NCI-H1436 treated with DMSO at 0.1 percent for 48 hours (cell line): ENCODE measurements at regions not wholly inside any gene's neighbourhood (a gene's known extent, or its start where the extent isn't known, plus 50 kb on each side); places are given as distances from the start of the nearest gene placed in this dataset.
"Not testable (repeated sequence)": the region's sequence is repeated elsewhere in the genome, so short reads cannot be mapped to it uniquely, and the experiment has no call there.

Experiments used
- DNase-seq: peaks from one replicate; lab custom pipeline; 2025; lab: John Stamatoyannopoulos, UW

GRCh38 chr2:132220589-132220988, 58.8 kb upstream of the ANKRD30BL start:
- DNase-seq: not testable (repeated sequence)

GRCh38 chr2:132221886-132222285, 60.1 kb upstream of the ANKRD30BL start:
- not testable (repeated sequence) for DNase-seq

GRCh38 chr2:132252191-132252893, 90.6 kb upstream of the ANKRD30BL start:
- DNase-seq: no peak

- DNase-seq: no peak
Observed at GRCh38 chr2:132252894-132253264, 91.1 kb upstream of the ANKRD30BL start.

DNA sequence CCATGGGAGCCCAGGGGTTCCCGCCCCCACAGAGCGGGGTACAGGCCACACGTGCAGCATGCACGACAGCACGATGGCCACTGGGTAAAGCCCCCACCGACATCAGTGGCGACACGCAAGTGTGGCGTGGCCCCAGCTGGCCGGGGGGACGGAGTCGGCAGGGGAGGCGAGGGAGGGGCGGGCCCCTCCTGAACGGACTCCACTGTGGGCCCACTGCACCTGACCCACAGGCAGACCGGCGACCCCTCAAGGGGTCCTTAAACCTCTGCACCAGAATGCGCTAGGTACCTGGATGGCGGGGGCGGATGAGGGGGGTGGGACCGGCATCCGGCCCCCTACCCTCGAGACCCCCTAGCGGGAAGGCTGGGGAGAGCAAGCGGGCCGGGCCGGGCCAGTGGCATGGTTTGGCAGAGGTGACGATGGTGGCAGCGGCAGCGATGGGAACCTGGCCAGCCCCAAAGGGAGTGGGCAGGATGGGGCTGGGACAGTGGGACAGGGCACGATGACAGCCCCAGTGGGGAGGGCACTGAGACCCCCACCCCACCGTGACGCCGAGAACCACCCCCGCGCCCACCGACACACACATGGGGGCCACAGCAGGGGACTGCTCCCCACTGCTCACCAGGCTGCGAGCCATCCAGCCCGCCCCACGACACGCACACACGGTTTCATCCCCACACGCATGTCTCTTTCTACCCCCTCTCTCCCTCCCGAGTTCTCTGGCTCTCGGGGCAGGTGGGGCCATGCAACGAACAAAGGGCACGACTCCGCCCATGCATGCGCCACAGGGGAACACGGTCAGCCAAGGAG, 91.9 kb upstream of the ANKRD30BL start:
- no peak for DNase-seq

- DNase-seq: not testable (repeated sequence)
Observed at GRCh38 chr2:132254306-132254919, 92.7 kb upstream of the ANKRD30BL start.

DNA sequence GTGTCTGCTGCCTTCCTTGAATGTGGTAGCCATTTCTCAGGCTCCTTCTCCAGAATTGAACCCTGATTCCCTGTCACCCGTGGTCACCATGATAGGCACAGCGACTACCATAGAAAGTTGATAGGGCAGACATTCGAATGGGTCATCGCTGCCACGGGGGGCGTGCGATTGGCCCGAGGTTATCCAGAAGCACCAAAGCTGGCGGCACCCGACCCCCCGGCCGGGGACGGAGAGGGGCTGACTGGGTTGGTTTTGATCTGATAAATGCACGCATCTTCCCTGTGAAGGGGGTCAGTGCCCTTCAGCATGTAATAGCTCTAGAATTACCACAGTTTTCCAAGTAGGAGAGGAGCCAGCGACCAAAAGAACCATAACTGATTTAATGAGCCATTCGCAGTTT, 94.0 kb upstream of the ANKRD30BL start:
- DNase-seq: no peak

GRCh38 chr2:132256251-132256902, 94.6 kb upstream of the ANKRD30BL start:
- DNase-seq: no peak

- not testable (repeated sequence) for DNase-seq
Observed at GRCh38 chr2:132256903-132257300, 95.2 kb upstream of the ANKRD30BL start.

GRCh38 chr2:132257301-132258171, 95.8 kb upstream of the ANKRD30BL start:
- DNase-seq: not testable (repeated sequence)

GRCh38 chr2:132259276-132259675, 97.5 kb upstream of the ANKRD30BL start:
- not testable (repeated sequence) for DNase-seq

- not testable (repeated sequence) for DNase-seq
Observed at GRCh38 chr2:132265595-132265994, 103.8 kb upstream of the ANKRD30BL start.

GRCh38 chr2:132267105-132267497, 105.3 kb upstream of the ANKRD30BL start:
- DNase-seq: no peak

DNA sequence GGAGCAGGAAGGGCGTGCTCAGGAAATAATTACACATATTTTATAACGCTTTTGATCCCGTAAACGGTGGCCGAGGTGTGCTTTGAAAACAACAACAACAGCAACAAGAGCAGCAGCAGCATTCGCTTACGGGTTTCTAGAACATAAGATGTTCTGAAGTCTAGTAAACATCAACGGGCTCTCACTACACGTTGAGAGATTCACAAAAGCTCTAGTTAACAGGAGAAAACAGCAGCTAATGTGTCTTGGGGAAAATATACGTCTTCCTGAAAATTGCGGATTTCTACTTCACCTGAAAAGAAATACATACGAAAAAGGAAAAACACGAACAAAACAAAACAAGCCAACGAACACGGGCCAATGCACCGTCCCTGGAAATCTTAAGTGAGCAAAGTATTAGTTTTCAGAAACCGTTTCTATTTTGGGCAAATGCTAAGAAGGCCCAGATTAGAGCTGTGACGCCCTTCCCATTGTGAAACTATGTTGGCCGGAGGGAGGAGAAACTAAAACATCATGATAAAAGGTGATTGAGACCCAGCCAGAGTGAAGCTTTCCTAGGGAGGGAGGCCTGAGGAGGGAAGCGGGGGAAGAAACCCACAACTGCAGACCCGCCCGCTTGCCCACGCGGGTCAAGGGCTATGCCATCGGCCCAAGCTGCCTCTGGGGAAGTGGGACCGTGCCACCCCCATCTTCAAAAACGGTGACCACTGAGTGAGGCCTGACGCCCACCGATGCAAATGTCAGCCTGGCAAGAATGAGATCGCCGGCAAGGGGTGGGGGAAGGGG, 105.9 kb upstream of the ANKRD30BL start:
- DNase-seq: not testable (repeated sequence)

GRCh38 chr2:132268284-132268976, 106.7 kb upstream of the ANKRD30BL start:
- DNase-seq: not testable (repeated sequence)

GRCh38 chr2:132268977-132269523, 107.3 kb upstream of the ANKRD30BL start:
- DNase-seq: no peak

DNA sequence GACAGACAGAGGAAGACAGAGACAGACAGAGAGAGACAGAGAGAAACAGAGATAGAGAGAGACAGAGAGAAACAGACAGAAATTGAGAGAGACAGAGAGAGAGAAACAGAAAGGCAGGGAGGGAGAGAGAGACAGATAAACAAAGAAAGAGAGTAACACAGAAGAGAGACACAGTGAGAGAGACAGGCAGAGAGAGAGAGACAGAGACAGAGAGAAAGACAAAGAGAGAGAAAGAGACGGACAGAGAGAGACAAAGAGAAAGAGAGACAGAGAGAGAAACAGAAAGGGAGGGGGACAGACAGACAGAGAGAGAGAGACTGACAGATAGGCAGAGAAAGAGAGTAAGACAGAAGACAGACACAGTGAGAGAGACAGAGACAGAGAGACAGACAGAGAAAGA, 108.5 kb upstream of the ANKRD30BL start:
- no peak for DNase-seq

DNA sequence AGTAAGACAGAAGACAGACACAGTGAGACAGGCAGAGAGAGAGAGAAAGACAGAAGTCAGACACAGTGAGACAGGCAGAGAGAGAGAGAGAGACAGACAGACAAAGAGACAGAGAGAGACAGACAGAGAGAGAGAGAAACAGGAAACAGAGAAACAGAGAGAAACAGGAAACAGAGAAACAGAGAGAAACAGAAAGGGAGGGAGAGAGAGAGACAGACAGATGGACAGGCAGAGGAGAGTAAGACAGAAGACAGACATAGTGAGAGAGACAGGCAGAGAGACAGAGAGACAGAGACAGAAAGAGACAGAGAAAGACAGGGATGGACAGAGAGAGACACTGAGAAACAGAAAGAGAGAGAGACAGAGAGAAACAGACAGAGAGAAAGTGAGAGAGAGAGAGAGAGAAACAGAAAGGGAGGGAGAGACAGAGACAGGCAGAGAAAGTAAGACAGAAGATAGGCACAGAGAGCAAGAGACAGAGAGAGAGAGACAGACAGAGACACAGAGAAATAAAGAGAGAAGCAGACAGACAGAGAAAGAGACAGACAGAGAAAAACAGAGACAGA, 109.3 kb upstream of the ANKRD30BL start:
- no peak for DNase-seq

- not testable (repeated sequence) for DNase-seq
Observed at GRCh38 chr2:132271794-132272193, 110.0 kb upstream of the ANKRD30BL start.
